NCI-H2196 treated with DMSO at 0.1 percent for 48 hours (cell line): ENCODE measurements at regions not wholly inside any gene's neighbourhood (a gene's known extent, or its start where the extent isn't known, plus 50 kb on each side); places are given as distances from the start of the nearest gene placed in this dataset.

Source experiments
- DNase-seq: peaks from one replicate; lab custom pipeline; 2025; ENCODE audit not compliant: unreplicated experiment; lab: John Stamatoyannopoulos, UW

- DNase-seq = no peak
Measured at GRCh38 chr2:222146488-222146887, 152.3 kb downstream of the PAX3 start.

- DNase-seq = no peak
Measured at GRCh38 chr2:222142027-222142426, 156.8 kb downstream of the PAX3 start.

- DNase-seq = no peak
Measured at GRCh38 chr2:222136106-222136630, 162.6 kb downstream of the PAX3 start.

GRCh38 chr2:222134654-222135053 is 164.1 kb downstream of the PAX3 start:
- no peak for DNase-seq

- DNase-seq = no peak
Measured at GRCh38 chr2:222133897-222134296, 164.9 kb downstream of the PAX3 start.

- DNase-seq = no peak
Measured at GRCh38 chr2:222130855-222131254, 167.9 kb downstream of the PAX3 start.

- DNase-seq = no peak
Measured at GRCh38 chr2:222127660-222128059, 171.1 kb downstream of the PAX3 start.

- DNase-seq = no peak
Measured at GRCh38 chr2:222120933-222121332, 177.9 kb downstream of the PAX3 start.

GRCh38 chr2:222115296-222115695 is 183.5 kb downstream of the PAX3 start:
- no peak for DNase-seq

GRCh38 chr2:222108957-222109585 is 189.7 kb downstream of the PAX3 start:
- DNase-seq = no peak

- no peak for DNase-seq
Measured at GRCh38 chr2:222108497-222108896, 190.3 kb downstream of the PAX3 start.

GRCh38 chr2:222105046-222105445 is 193.8 kb downstream of the PAX3 start:
- no peak for DNase-seq

- DNase-seq = no peak
Measured at GRCh38 chr2:222102575-222103349, 196.0 kb downstream of the PAX3 start.

- no peak for DNase-seq
Measured at GRCh38 chr2:222100704-222101699, 197.8 kb downstream of the PAX3 start.

- DNase-seq = no peak
Measured at GRCh38 chr2:222088561-222088960, 210.2 kb downstream of the PAX3 start.

GRCh38 chr2:222087998-222088397 is 210.8 kb downstream of the PAX3 start:
- no peak for DNase-seq

GRCh38 chr2:222082201-222082600 is 216.6 kb downstream of the PAX3 start:
- DNase-seq = no peak

- no peak for DNase-seq
Measured at GRCh38 chr2:222080141-222080540, 218.7 kb downstream of the PAX3 start.

- no peak for DNase-seq
Measured at GRCh38 chr2:222076973-222077690, 221.7 kb downstream of the PAX3 start.

- no peak for DNase-seq
Measured at GRCh38 chr2:222074674-222075073, 224.1 kb downstream of the PAX3 start.

- no peak for DNase-seq
Measured at GRCh38 chr2:222071911-222072310, 226.9 kb downstream of the PAX3 start.
